ENCODE measurements at regions not wholly inside any gene's neighbourhood (a gene's known extent, or its start where the extent isn't known, plus 50 kb on each side); places are given as distances from the start of the nearest gene placed in this dataset.
"Not testable (repeated sequence)": the region's sequence is repeated elsewhere in the genome, so short reads cannot be mapped to it uniquely, and the experiment has no call there.

DNA sequence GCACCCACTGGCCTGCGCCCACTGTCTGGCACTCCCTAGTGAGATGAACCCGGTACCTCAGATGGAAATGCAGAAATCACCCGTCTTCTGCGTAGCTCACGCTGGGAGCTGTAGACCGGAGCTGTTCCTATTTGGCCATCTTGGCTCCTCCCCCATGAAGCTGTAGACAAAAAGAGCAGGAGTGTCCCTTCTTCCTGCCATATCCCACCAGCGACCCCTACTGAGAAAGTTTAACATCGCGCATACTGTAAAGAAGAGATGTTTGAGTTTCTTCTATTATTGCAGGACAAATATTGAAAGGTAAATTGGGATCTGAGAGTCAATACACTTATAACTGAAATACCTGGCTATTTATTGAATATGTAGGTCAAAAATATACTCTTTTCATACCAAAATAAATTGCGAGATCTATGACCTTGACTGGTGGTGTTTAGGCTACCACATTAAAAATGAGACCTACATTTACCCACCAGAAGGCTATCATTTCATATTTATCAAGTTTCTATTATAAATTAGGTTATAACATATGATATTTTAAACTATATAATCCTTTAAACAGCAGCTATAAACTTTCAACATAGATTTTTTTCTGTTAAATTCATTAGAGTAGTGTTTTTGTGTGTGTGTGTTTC is 586.3 kb downstream of the HTR1B start:
- Histone ChIP-seq H3K4me3 (peak overlapping the region in 3 of 7 experiments; percentile 2 to 19 (median 15)), H3K27ac (no peak overlapping the region)

DNA sequence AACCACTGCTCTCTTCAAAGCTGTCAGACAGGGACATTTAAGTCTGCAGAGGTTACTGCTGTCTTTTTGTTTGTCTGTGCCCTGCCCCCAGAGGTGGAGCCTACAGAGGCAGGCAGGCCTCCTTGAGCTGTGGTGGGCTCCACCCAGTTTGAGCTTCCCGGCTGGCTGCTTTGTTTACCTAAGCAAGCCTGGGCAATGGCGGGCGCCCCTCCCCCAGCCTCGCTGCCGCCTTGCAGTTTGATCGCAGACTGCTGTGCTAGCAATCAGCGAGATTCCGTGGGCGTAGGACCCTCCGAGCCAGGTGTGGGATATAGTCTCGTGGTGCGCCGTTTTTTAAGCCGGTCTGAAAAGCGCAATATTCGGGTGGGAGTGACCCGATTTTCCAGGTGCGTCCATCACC is 586.9 kb downstream of the HTR1B start:
- H3K27ac ChIP-seq = not testable (repeated sequence)
- peak overlapping the region in 3 of 7 experiments; percentile 2 to 19 (median 15) for H3K4me3 ChIP-seq

DNA sequence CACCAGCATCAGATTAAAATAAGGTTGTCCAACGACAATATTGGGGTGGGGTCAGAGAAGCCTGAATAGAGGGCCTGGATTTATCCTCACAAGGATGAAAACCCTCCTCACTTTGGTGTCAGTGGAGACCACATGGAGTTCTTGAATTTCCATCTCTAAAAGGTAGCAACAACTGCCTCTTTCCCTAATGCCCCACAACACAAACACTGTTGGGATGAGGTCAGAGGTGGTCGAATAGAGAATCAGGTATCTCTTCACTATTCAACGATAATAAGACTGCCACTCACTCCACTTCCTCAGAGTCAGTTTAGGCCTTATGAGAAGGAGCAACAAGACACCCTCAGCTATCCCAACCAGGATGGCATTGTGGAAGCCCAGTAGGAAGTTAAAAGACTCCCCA is 596.1 kb downstream of the HTR1B start:
- no peak overlapping the region for H3K27ac ChIP-seq
- H3K4me3 ChIP-seq = no peak overlapping the region

DNA sequence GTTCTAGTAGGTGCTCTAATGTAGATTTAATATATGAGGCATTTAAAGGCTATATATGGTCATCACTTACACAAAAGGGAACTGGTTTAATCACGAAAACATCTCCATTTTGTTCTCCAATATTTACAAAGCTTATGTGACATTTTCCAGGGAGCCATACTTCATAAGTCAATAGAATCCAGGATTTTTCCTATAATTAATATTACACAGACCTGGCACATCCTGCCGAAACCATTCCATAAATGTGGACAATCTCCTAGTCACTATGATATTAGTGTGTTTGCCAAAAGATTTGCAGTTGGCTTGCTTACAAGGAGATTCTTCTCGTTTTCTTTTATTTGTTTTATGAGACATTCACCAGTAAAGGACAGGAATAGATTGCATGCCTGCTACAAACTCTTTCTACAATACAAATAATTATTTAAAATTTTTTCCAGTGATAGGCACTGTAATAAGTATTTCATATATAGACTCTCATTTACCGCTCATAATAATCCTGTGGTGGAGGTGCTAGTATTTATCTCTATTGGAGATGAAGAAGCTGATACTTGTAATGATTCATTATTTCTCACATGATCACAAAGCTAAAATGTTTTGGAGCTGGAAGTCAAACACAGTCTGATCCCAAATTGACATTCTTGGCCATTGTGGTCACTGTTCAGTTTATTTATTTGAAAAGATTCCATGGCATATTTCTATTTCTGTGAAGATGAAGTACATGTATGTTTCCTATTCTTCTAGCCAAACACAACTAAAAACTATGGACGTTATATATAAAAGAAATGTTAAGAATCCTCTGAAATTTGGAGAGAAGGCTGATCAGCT is 597.0 kb downstream of the HTR1B start:
- Histone ChIP-seq H3K27ac (no peak overlapping the region), H3K4me3 (no peak overlapping the region)

DNA sequence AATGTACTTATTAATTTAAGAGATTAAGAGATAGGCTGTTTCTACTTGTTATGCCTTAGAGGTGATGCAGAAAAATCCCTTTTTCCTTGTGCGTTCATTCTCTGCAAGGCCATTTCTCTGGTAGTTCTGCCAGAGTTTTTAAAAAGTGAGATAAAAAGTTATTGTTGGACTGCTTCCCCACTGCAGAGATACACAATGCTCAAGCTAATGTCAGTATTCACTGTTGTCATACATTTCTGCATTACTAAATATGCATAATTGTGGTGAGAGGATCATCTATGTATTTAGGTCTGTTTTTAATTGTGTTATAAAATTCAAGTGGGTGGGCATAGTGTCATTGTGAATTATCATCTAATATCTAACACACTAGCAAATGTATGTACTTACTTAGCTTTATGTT is 600.4 kb downstream of the HTR1B start:
- Histone ChIP-seq H3K27ac (no peak overlapping the region), H3K4me3 (no peak overlapping the region)

DNA sequence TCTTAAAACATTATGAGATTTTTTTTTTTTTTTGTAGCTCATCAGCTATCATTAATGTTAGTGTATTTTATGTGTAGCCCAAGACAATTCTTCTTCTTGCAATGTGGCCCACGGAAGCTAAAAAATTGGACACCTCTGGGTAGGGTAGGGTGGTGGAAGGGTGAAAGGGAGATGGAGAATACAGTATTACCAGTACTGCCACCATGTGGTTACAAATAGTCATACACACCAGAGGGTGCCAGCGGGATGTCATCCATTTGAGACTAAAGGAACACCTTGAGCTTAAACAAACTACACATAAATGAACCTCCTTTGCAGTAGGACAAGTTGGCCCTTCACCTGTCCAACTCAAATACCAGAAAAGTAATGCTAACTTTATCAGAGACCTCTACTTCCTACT is 601.9 kb downstream of the HTR1B start:
- H3K27ac ChIP-seq = no peak overlapping the region
- no peak overlapping the region for H3K4me3 ChIP-seq

DNA sequence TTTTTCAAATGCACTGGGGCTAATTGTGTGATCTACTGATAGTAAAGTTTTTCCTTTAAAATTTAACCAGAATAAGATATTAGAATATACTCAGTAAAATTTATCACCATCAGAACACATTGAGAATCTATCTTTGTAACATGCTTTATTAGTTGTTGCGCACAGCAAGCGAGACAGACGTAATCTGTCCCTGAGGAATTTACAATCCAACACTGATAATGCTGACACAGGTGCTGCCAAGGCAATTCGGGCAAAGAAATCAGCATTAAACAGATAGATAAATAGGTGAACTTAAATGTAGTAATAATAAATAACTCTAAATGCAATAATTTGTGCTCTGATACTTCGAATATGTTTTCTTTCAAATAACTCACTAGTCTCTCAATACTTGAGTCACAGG is 607.2 kb downstream of the HTR1B start:
- Histone ChIP-seq H3K4me3 (no peak overlapping the region), H3K27ac (no peak overlapping the region)

DNA sequence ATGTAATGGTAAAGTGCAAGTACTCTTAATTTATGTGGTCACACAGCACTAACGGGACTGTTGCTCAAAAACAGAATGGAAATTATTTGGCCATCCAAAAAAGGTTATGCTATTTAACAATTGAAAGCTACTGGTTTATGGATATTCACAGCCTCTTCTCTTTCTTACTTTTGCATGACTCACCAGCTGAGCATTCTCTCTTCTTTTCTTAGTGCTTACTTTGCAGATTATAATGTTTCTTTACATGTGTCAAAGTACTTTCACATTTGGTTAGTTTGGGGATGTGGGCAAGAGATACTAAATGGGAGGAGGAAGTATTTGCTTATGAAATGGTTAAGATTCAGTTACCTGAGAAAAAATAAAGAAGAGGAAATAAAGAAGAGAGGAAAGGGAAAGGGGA is 610.5 kb downstream of the HTR1B start:
- H3K4me3 ChIP-seq = no peak overlapping the region
- no peak overlapping the region for H3K27ac ChIP-seq

DNA sequence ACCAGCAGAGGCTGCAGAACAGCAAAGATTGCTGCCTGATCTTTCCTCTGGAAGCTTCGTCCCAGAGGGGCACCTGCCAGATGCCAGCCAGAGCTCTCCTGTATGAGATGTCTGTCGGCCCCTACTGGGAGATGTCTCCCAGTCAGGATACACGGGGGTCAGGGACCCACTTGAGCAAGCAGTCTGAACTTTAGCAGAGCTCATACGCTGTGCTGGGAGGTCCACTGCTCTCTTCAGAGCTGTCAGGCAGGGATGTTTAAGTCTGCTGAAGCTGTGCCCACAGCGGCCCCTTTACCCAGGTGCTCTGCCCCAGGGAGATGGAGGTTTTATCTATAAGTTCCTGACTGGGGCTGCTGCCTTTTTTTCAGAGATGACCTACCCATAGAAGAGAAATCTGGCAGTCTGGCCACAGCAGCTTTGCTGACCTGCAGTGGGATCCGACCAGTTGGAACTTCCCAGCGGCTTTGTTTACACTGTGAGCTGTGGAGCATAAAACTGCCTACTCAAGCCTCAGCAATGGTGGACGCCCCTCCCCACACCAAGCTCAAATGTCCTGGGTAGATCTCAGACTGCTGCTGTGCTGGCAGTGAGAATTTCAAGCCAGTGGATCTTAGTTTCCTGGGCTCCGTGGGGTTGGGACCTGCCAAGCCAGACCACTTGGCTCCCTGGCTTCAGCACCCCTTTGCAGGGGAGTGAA is 613.9 kb downstream of the HTR1B start:
- H3K4me3 ChIP-seq, H3K27ac ChIP-seq: not testable (repeated sequence)

DNA sequence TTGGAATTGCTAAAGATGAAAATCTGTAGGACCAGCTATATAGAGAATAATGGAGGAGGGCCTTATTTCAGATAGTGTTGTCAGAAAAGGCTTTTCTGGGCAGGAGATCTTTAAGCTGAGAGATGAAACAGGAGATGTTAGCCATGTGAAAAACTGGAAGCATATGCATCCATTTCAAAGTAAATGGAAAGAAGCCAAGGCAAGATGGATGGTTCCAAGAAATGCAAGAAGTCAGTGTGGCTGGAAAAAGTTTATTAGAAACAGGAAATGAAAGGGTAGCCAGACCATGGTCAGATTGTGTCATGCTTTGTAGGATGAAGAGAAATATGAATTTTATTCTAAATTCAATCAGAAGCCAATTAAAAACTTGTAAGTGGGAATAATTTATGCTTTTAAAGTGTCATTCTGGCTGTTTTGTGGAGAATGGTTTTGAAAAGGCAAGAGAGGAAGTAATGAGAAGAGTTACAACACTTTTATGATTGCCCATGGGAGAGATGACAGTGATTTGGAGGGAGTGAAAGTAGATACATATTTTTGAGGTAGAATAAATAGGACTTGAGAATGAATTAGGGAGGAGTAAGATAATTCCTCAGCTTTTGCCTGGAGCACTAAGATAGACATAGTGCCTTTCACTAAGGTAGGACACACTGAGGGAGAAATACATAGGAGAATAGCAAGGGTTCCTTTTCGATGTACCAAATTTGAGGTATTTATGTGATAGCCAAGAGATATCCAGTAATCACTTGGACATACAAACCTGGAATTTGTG is 620.1 kb downstream of the HTR1B start:
- H3K4me3 ChIP-seq = no peak overlapping the region
- no peak overlapping the region for H3K27ac ChIP-seq

DNA sequence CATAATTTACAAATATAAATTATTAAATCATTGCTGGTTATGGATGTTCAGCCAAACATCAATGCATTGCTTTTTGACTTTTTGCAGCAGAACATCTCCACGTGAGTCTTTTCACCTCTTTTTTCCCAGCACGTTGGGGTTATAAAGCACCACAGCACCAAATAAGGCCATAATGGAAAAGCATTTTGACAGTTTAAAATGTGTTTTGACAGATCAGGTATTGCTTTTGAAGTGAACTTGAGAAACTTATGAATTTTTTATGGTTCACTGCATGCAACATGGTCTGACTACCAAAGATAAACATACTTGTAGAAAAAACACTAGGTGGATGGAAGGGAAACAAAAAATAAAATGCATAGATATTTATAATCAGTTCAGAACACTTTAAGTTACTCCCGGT is 622.4 kb downstream of the HTR1B start:
- Histone ChIP-seq H3K27ac (no peak overlapping the region), H3K4me3 (no peak overlapping the region)

DNA sequence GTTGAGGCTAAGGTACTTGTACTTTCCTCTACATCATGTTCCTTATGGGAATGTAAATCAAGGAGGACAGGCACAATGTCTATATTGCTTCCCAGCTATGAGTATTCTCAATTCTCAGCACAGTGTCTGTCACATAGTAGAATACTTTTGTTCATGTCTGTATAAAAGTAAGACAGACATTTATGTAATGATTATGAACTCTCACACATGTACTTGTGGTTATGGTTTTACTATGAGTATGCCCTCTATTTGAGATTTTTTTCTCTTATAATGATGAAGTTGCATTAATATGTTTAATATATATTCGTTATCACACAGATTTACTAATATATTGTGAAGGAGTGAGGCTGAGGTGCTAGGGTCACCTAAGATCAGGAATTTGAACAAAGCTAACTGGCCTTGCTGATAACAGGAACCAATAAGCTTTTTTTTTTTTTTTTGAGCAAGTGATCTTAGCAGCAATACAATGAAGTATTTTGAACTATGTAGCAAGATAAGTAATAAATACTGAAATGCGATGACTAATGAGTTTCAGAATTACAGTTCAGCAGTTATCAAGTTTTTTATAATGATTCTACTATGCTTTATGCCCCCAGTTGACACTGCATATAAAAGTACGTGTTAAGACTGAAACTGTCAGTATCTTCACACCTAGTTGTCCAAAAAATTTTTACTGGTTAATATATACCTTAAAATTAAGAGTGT is 623.1 kb downstream of the HTR1B start:
- Histone ChIP-seq H3K4me3 (no peak overlapping the region), H3K27ac (no peak overlapping the region)

DNA sequence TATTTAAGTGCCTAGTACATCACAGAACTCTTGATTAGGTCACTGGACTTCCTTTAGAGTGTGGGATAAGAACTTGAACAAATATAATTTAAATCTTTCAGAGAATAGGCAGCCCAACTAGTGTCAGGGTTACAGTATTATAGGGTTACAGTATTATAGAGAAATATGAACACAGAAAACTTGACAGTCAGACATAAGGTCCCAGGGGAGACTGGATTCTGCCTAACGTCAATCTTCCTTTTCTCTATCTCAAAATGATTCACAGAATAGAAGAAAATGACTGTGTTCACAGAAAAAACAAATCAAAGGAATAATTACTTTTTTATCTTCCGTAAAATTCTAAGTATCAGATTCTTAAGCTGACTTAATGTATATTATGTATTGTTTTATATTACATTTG is 623.8 kb downstream of the HTR1B start:
- Histone ChIP-seq H3K4me3 (no peak overlapping the region), H3K27ac (no peak overlapping the region)

DNA sequence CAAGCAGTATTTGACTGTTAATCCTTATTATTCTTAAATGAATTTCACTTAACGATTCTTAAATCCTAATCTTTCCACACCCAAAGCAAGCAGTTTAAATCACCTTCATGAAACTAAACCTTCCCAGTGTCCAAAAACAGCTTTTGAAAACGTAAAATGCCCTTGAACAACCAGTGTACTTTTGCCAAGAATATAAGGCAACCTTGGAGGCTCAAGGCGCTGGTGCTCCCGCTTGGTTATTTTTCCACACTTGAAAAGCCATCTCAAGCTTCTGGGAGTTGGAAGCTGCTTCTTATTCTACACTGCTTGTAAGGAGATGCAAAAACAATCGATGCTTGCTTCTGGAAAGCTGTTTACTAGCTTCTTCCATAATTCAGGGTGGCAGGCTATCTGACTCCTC is 625.7 kb downstream of the HTR1B start:
- Histone ChIP-seq H3K27ac (no peak overlapping the region), H3K4me3 (no peak overlapping the region)

DNA sequence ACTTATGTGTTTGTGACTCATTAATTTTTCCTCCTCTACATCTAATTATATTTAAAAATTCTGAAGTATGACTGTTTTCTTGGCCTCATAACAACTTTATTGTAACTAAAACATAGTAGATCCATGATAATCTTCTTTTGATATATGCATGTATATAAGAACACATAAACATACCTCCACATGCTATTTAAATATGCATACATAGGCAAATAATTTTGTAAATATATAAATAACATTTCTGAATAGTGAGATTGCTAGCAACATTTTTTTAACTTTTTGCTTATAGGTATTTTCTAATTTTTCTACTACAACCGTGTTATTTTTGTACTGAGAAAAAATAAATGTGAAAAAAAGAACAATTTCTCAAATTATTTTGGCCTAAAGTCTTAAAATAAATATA is 627.6 kb downstream of the HTR1B start:
- Histone ChIP-seq H3K4me3 (no peak overlapping the region), H3K27ac (no peak overlapping the region)

DNA sequence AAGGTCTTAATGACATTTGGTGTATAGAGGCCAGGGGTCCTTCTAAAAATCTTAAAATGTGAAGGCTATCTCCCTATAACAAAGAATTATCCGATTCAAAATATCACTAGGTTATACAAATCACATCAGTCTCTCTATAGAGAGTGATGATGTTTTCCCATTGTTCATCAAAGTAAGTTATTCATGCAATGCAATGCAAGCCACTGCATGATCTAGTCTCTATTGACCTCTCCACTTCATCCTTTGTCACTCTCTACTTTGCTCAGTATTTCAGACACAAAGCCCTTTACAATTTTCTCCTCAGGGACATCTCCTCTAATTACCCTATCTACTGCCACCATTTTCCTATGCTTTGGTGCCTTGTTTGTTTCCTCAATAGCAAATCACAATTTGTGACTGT is 628.0 kb downstream of the HTR1B start:
- Histone ChIP-seq H3K27ac (no peak overlapping the region), H3K4me3 (no peak overlapping the region)

DNA sequence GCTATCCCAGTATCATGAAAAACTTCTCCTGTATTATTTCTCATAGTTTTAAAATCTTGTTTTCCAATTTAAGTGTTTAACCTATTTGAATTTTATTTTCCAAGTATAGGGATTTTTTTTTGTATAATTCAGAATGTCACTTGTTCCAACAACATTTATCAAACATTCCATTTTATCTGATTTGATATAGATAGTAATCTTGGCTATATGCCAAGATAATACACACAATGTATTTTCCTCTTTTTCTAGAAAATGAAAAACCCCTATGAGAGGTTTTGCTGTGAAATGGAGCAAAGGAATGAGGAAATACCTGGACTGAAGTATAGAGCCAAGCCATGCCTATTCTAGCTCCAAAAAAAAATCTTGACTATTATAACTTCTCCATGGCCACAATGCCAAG is 628.9 kb downstream of the HTR1B start:
- no peak overlapping the region for H3K4me3 ChIP-seq
- no peak overlapping the region for H3K27ac ChIP-seq

DNA sequence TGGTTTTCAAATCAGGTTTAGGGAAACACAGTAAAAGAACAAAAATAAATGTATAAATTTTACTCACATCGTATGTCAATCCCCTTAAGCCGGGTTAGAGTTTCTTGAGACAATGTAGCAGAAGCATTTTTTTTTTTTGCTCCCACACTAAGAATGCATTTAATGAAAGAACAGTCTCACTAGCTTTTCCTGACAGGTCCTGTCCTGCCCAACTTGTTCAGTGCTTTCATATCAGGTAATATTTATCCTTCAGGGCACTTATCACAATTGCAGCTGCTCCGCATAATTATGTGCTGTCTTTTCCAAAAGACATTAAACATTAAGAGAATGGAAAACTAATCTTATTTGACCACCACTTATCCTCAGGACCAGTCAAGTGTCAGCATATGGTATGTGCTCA is 632.0 kb downstream of the HTR1B start:
- peak overlapping the region in 1 of 21 experiments; percentile 59 for H3K27ac ChIP-seq
- no peak overlapping the region for H3K4me3 ChIP-seq

DNA sequence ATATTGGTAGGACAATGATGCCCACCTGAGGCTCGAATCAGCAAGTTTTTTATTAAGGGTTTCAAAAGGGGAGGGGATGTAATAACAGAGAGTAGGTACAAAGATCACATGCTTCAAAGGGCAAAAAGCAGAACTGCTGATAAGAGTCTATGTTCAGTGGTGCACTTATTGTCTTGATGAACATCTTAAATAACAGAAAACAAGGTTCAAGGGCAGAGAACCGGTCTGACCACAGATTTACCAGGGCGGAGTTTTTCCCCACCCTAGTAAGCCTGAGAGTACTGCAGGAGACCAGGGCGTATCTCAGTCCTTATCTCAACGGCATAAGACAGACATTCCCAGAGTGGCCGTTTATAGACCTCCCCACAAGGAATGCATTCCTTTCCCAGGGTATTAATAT is 639.7 kb downstream of the HTR1B start:
- H3K4me3 ChIP-seq, H3K27ac ChIP-seq: not testable (repeated sequence)

DNA sequence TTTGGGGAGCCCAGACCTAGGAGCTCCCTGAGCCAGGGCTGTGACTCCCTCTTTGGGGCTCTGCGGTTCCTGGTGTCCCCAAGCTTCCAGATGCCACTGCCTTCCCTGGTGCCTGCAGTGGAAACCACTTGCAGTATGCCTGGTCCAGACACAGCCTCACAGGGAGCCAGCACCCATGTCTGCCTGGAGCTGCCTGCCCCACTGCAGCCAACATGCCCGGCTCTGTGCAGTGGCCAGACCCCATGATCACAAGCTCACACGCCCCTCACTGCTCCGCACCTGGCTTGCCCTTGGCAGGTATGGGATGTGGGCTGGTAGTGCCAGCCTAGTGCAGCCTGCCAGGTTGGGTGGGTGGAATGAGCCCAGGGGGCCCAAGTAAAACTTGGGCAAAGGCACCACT is 644.8 kb downstream of the HTR1B start:
- H3K4me3 ChIP-seq = no peak overlapping the region
- H3K27ac ChIP-seq = no peak overlapping the region

Measured in skin epidermis (tissue), 12 donors.